ENCODE measurements at regions not wholly inside any gene's neighbourhood (a gene's known extent, or its start where the extent isn't known, plus 50 kb on each side); places are given as distances from the start of the nearest gene placed in this dataset.

DNA sequence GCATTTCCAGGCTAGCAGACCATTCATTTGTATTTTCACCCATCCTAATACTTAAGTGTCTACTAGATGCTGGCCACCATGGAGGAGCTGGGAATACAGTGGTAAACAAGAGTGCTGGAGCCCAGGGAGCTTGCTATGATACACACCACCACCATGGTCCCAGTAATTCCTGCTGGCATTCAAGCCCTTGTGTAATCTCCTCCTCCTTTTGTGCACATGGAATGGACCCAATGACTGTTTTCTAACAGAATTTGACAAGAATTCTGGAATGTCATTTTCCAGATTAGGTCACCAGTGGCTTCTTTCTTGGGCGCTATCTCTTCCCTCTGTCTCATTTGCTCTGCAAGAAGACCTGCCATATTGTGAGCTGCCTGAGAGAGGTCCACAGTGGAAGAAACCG lies 552.0 kb downstream of the C6orf118 start:
- DNase-seq (ENCODE audit: extremely low spot score in 2 of 2): no peak
- intact Hi-C loops (cut with DNase I): no loop called here
- H3K36me3 ChIP-seq: no peaks in the 10 kb centered on the region
- H3K27me3 ChIP-seq: no peaks in the 10 kb centered on the region
- H3K27ac ChIP-seq: no peak overlapping the region
- no peaks in the 10 kb centered on the region for H3K4me1 ChIP-seq
- TF ChIP-seq POLR2AphosphoS5 (IDR thresholded peaks at IDR 0.05; ENCODE audit: insufficient read depth in 1 of 2, low read depth in 1 of 2): no peak
- TF ChIP-seq, protein P1, sequence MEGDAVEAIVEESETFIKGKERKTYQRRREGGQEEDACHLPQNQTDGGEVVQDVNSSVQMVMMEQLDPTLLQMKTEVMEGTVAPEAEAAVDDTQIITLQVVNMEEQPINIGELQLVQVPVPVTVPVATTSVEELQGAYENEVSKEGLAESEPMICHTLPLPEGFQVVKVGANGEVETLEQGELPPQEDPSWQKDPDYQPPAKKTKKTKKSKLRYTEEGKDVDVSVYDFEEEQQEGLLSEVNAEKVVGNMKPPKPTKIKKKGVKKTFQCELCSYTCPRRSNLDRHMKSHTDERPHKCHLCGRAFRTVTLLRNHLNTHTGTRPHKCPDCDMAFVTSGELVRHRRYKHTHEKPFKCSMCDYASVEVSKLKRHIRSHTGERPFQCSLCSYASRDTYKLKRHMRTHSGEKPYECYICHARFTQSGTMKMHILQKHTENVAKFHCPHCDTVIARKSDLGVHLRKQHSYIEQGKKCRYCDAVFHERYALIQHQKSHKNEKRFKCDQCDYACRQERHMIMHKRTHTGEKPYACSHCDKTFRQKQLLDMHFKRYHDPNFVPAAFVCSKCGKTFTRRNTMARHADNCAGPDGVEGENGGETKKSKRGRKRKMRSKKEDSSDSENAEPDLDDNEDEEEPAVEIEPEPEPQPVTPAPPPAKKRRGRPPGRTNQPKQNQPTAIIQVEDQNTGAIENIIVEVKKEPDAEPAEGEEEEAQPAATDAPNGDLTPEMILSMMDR (IDR thresholded peaks at IDR 0.05): no peak
- no peaks in the 10 kb centered on the region for H3K9me3 ChIP-seq
- H3K4me3 ChIP-seq: no peak overlapping the region

DNA sequence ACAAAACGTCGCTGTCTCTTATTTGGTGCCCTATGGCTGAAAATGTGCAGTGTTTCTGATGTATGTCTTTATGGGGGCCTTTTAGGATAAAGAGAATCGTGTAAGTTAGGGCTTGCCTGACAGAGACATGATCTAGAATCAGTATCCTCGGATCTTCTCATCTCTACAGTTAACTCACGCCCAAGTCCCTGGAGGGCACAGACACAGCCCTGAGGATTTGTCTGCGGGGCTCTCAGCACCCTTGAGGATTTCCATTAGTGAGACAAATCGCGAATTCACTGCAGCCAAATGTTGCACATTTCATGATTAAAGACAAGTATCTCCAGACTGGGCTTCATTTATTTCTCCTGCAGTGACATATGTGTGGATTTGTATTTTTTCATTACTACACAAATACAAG lies 552.7 kb downstream of the C6orf118 start:
- H3K9me3 ChIP-seq: no peaks in the 10 kb centered on the region
- no peak for DNase-seq (ENCODE audit: extremely low spot score in 2 of 2)
- intact Hi-C loops (cut with DNase I): no loop called here
- no peaks in the 10 kb centered on the region for H3K27me3 ChIP-seq
- TF ChIP-seq, protein P1 (IDR thresholded peaks at IDR 0.05): no peak
- TF ChIP-seq POLR2AphosphoS5 (IDR thresholded peaks at IDR 0.05; ENCODE audit: insufficient read depth in 1 of 2, low read depth in 1 of 2) (no peak), POLR2A (IDR thresholded peaks at IDR 0.05) (no peak)
- H3K4me1 ChIP-seq: no peaks in the 10 kb centered on the region
- H3K27ac ChIP-seq: no peak overlapping the region
- H3K36me3 ChIP-seq: no peaks in the 10 kb centered on the region
- H3K4me3 ChIP-seq: no peak overlapping the region

DNA sequence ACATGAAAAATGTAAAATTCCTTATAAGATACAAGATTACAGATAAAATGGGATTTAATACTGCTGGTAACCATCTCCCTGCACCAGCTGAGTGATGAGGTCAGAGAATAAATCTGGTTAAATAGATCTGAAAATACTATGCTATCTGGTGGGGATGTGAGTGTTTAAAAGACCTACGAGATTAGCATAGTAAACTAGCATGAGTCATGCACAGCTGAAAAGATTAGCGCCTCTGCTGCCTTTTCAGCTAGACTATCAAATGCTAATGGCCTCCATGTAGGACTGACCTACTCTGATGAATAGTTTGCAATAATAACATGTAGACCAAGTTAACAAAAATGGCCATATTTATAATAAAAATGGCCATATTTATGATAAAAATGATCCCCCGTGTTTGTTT lies 553.3 kb downstream of the C6orf118 start:
- H3K27ac ChIP-seq: no peak overlapping the region
- H3K27me3 ChIP-seq: no peaks in the 10 kb centered on the region
- no peaks in the 10 kb centered on the region for H3K4me1 ChIP-seq
- intact Hi-C loops (cut with DNase I): no loop called here
- no peak overlapping the region for H3K4me3 ChIP-seq
- TF ChIP-seq, protein P1 (IDR thresholded peaks at IDR 0.05): no peak
- TF ChIP-seq POLR2A (IDR thresholded peaks at IDR 0.05) (no peak), POLR2AphosphoS5 (IDR thresholded peaks at IDR 0.05; ENCODE audit: insufficient read depth in 1 of 2, low read depth in 1 of 2) (no peak)
- no peaks in the 10 kb centered on the region for H3K36me3 ChIP-seq
- no peaks in the 10 kb centered on the region for H3K9me3 ChIP-seq
- no peak for DNase-seq (ENCODE audit: extremely low spot score in 2 of 2)

DNA sequence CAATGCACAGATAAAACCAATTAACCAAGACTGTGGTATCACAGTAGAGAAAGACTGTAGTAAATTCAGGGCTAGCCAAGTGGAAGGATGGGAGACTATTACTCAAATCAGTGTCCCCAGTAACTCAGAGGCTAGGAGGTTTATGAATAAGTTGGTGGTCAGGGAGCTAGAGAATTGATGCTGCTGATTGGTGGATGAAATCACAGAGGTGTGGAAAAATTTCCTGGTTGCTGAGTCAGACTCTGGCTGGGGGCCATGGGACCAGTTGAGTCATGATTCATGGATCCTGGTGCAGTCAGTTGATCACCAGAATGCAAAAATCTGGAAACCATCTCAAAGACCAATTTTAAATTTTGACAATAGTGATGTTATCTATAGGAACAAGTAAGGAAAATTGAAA lies 555.9 kb downstream of the C6orf118 start:
- Histone ChIP-seq H3K9me3 (no peaks in the 10 kb centered on the region), H3K4me1 (no peaks in the 10 kb centered on the region), H3K27ac (no peak overlapping the region), H3K4me3 (no peak overlapping the region), H3K36me3 (no peaks in the 10 kb centered on the region), H3K27me3 (no peaks in the 10 kb centered on the region)
- intact Hi-C loops (cut with DNase I): no loop called here
- TF ChIP-seq, protein P1 (IDR thresholded peaks at IDR 0.05): no peak
- TF ChIP-seq POLR2A (IDR thresholded peaks at IDR 0.05) (no peak), POLR2AphosphoS5 (IDR thresholded peaks at IDR 0.05; ENCODE audit: insufficient read depth in 1 of 2, low read depth in 1 of 2) (no peak)
- no peak for DNase-seq (ENCODE audit: extremely low spot score in 2 of 2)

DNA sequence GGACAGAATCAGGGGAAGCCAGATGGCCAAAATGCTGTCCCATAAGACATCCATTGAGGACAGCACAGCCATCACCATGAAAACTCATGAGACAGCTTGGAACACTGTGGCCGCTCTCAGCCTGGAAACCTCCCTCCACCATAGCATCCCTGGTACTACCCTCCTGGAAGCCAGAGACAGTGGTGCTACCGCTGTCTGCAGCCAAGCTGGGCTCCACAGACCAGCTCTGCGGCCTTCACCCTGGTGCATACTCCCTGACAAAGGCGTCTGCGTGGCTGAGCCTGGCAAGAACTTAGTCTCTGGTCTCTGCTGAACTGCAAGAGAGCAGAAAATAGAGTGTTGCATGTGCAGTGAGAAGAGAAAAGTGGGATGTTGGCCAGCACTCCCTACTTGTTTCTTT lies 558.0 kb downstream of the C6orf118 start:
- DNase-seq (ENCODE audit: extremely low spot score in 2 of 2): no peak
- intact Hi-C loops (cut with DNase I): no loop called here

More for the DNA sequence above, 558.0 kb downstream of the C6orf118 start:
- Histone ChIP-seq H3K36me3 (no peaks in the 10 kb centered on the region), H3K4me1 (no peaks in the 10 kb centered on the region), H3K27ac (no peak overlapping the region), H3K4me3 (no peak overlapping the region), H3K27me3 (no peaks in the 10 kb centered on the region), H3K9me3 (no peaks in the 10 kb centered on the region)
- TF ChIP-seq POLR2AphosphoS5 (IDR thresholded peaks at IDR 0.05; ENCODE audit: insufficient read depth in 1 of 2, low read depth in 1 of 2) (no peak), POLR2A (IDR thresholded peaks at IDR 0.05) (no peak)
- TF ChIP-seq, protein P1 (IDR thresholded peaks at IDR 0.05): no peak
